ENCODE measurements at regions not wholly inside any gene's neighbourhood (a gene's known extent, or its start where the extent isn't known, plus 50 kb on each side); places are given as distances from the start of the nearest gene placed in this dataset.
A peak's percentile ranks its signal among the peaks of the same experiment; 100 is the strongest.

- DNase-seq (ENCODE audit: low spot score): no peak
Observed at GRCh38 chr1:81699234-81699633, 101.5 kb upstream of the ADGRL2 start.

GRCh38 chr1:81695741-81696140 lies 105.0 kb upstream of the ADGRL2 start:
- no peak for DNase-seq (ENCODE audit: low spot score)

DNA sequence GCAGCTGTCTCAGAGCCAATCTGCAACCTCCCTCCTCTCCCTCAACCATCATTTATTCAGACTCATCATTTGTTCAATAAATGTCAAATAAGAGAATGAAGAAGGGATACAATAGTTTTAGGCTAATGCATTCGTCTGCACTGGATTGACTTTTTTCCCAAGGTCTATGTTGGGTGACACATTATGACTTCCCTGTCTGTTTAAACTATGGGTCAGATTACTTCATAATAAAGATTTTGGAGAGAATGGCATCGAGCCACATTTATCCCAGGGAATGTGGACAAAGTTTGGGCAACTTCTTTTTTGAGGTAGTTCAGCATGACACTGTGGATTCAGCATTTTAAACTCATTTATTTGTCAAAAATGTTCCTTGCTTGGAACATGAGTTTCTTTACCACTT lies 107.4 kb upstream of the ADGRL2 start:
- no peak for DNase-seq (ENCODE audit: low spot score)

- no peak for DNase-seq (ENCODE audit: low spot score)
Observed at GRCh38 chr1:81690676-81691453, 109.9 kb upstream of the ADGRL2 start.

DNA sequence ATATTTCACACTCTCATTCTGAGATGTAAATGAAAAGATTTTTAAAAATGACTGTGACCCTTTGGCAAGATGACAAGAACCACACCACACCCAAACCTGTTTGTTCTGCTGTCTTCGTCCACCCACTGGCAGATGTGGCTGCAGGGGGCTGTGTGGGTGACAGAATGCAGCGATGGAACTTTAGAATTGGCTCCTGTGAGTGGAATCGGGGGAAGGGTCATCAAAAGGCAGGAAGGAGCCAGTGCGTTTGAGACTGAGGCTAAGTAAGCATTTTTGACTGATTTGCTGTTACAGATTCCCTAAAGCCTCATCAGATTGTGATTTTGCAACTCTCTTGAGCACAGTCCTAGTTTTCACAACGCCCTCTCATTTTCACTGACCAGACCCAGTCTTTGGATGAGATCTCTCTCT lies 111.2 kb upstream of the ADGRL2 start:
- DNase-seq (ENCODE audit: low spot score): no peak

- DNase-seq (ENCODE audit: low spot score): no peak
Observed at GRCh38 chr1:81682490-81682889, 118.2 kb upstream of the ADGRL2 start.

GRCh38 chr1:81681601-81682266 lies 119.0 kb upstream of the ADGRL2 start:
- no peak for DNase-seq (ENCODE audit: low spot score)

DNA sequence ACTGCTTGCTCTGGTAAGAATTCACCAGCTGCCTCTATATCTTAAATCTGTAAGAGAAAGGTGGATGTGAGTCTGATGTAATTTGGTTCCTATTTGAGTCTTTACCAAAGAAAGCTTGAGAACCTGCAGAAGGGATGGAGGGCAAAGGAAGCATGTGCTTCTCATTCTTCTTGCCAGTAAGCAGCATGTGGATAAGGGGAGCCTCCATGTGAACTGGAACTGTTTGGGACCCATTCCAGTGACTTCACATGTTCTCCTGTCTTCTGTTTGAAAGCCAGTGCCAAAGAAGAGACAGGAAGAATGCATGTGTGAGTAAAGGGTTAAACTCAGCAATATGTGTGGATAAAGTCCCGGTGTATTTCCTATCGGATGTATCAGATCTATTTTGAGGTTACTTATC lies 119.6 kb upstream of the ADGRL2 start:
- no peak for DNase-seq (ENCODE audit: low spot score)

DNA sequence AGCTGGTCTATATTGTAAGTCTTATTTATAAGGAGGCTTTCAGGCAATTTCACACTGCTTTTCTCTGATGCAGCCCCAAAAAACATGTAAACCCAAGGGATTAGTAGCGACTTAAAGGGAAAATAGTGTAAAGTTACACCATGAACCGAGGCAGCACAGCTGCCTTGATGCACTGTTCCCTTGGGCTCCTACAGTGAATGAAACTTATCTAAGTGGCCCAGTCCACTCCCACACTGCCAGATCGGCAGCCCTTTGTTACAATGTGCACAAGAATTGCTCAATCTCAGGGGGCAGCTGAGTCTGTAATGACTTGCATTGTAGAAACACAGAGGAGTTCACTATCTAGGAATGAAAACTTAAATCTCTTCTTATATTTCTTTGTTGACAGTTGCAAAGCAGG lies 120.8 kb upstream of the ADGRL2 start:
- no peak for DNase-seq (ENCODE audit: low spot score)

DNA sequence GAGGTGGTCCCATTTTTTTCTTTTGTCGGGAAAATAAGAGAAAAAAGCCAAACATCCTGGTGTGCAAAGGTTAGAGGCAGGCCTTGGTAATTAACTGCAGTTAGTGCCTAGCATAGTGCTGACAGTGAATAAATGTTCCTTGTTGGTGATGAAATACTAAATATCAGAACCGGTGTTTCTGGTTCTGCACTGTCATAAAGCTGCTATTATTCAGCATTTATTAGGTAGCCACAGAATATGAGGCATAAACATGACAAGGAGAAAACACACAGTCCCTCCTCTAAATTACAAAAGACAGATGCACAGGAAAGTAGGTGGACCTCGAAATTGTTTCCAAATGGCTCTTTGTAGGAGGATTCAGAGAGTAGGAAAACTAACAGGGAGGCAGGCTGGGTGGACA lies 122.0 kb upstream of the ADGRL2 start:
- no peak for DNase-seq (ENCODE audit: low spot score)

DNA sequence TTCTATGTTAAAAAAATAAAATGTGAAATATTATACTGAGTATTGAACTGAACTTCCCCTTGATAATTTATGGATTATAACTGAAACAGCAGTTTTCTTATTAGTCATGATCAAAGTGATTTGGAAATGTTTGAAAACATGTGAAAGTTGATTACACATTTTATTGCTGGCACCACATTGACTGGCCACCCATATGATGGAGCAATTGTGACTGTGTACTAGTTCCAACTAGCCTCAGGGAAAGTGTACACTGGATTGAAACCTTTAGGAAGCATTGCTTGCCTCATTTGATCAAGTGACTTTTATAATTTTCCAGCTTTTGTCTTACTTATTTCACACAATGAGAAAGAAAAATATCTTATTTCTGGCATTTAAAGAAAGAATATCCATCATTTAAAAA lies 128.0 kb upstream of the ADGRL2 start:
- no peak for DNase-seq (ENCODE audit: low spot score)

DNA sequence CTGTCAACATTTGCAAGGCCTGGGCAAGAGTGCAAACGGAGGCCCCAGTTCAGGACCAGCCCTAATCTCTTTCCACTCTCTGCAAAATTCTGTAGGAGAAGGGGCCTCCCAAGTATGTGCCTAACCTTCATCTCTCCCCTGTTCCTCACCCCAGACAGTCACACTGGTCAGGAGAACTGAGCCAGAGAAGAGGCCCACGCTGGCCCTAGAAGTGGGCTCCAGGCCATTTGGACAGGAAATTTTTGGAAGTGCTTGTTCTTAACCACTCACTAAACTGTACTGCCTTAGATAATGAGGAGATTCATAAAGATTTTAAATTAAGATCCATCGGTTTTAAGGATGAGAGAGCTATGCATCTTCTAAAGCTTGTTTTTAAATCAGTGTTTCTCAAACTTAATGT lies 129.7 kb upstream of the ADGRL2 start:
- no peak for DNase-seq (ENCODE audit: low spot score)

DNA sequence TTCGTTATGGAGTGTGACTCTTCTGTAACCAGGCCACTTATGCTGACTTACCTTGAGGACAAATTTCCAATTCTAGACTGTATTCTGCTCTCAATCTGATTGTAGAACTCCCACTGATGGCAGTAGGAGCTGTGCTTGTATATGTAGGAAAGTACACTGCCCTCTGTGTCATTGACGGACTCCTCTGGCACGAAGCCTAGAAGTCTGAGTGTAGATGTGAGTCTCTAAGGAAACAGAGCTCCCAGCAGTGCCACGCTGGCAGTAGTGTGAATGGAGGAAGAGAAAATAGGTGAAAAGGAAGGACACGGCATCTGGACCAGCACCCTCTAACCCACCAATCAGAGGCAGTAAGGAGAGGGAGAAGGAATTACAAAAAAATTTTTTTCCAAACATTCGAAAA lies 130.4 kb upstream of the ADGRL2 start:
- peak; percentile 7 for DNase-seq (ENCODE audit: low spot score)

DNA sequence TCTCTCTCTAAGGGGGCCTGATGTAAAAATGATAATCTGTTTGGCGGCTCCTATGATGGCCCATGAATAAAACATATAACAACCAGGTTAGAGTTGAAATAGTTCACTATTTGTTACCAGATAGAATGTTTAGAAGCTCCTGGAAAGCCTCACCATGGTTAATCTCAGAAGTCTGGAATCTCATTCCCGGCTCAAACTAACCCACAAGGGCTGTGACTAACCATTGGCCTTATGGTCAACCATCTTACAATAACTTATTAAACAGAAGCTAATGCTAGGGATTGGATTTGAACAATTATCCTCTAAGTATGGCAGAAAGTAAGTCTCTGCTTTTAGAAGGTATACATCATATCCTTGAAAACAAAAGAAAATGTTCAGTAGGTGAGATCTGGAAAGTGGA lies 134.1 kb upstream of the ADGRL2 start:
- no peak for DNase-seq (ENCODE audit: low spot score)

- no peak for DNase-seq (ENCODE audit: low spot score)
Observed at GRCh38 chr1:81664341-81664740, 136.4 kb upstream of the ADGRL2 start.

GRCh38 chr1:81662913-81663526 lies 137.7 kb upstream of the ADGRL2 start:
- DNase-seq (ENCODE audit: low spot score): no peak

DNA sequence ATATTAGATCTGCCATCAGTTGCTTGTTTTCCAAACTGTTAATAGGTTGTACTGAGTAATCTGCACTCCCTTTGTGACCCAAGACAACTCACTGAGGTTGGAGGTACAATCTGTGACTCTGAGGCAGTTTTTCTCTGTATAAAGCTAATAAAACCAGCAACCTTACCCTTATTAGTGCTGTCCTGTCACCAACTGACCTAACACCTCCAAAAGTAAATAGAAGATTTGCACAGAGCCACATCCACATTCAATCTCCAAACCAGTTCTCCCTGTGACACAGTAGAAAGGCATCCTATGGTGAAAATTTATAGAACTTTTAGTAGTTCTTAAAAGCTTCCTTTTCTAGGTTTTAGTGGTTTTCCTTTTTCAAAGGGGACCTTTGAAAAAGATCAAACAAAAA lies 140.4 kb upstream of the ADGRL2 start:
- no peak for DNase-seq (ENCODE audit: low spot score)

- DNase-seq (ENCODE audit: low spot score): no peak
Observed at GRCh38 chr1:81654657-81655056, 146.1 kb upstream of the ADGRL2 start.

DNA sequence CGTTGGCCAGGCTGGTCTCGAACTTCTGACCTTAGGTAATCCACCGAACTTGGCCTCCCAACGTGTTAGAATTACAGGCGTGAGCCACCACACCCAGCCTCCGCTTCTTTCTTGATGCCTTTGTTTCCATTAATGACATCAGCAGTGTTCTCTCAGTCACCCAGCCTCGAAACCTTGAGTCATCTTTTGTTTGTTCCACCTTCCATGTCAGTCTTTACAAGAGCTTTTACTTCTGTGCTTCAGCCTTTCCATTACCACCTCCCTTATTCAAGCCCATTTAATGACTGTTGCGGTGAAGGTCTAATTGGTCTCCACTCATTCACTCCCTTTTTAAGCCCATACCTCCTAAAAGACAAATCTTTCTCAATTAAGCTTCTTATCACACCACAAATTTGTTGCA lies 146.6 kb upstream of the ADGRL2 start:
- no peak for DNase-seq (ENCODE audit: low spot score)

- DNase-seq (ENCODE audit: low spot score): peak; percentile 1
Observed at GRCh38 chr1:81650776-81651175, 150.0 kb upstream of the ADGRL2 start.

DNA sequence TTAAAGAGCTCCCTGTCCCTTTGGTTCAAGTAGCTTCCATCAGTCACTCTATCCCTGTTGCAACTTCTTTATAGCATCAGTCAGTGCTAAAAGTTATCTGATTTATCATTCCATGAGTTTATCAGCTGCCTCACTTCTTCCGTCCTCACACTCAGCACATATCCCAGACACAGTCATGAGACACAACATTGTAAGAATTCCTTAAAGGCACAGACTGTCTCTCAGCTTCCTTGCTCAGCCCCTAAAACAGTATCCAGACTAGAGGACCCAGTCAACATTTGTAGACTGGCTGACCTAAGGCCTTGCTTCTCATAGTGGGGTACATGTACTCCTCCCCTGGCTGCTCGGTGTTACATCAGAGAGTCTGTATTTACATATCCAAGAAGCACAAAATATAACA lies 164.9 kb upstream of the ADGRL2 start:
- no peak for DNase-seq (ENCODE audit: low spot score)

GRCh38 chr1:81634294-81634693 lies 166.4 kb upstream of the ADGRL2 start:
- DNase-seq (ENCODE audit: low spot score): no peak

DNA sequence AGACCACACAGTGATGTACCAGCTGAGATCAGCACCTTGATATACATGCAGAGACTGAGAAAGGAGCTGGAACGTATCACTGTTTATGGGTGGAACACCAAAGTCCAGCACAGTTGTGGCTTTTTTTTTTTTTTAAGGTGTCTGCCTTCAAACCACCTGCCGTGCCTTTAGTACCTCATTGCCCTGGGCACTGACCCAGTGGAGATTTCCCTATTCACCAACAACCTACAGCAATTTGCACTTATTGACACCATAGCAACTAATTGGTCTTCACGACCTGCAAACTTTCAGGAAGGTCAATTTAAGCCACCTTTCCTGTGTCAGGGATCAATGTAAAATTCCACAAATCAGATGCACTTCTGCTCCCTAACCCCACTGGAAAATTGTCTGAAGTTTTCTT lies 181.6 kb upstream of the ADGRL2 start:
- DNase-seq (ENCODE audit: low spot score): no peak
